ENCODE measurements at regions not wholly inside any gene's neighbourhood (a gene's known extent, or its start where the extent isn't known, plus 50 kb on each side); places are given as distances from the start of the nearest gene placed in this dataset.
"Not testable (repeated sequence)": the region's sequence is repeated elsewhere in the genome, so short reads cannot be mapped to it uniquely, and the experiment has no call there.

GRCh38 chr11:49670705-49671104 is 281.5 kb upstream of the OR4C13 start:
- H3K36me3 Mint-ChIP-seq (ENCODE audit: low read depth); H3K27me3 Mint-ChIP-seq (ENCODE audit: low read depth); H3K27ac Mint-ChIP-seq; DNase-seq; CTCF ChIA-PET; H3K9me3 Mint-ChIP-seq; intact Hi-C loops (cut with micrococcal nuclease); H3K4me1 Mint-ChIP-seq (ENCODE audit: low read depth); H3K4me3 Mint-ChIP-seq: not testable (repeated sequence)

GRCh38 chr11:49702121-49702520 is 250.1 kb upstream of the OR4C13 start:
- H3K9me3 Mint-ChIP-seq; H3K4me1 Mint-ChIP-seq (ENCODE audit: low read depth); H3K4me3 Mint-ChIP-seq; H3K36me3 Mint-ChIP-seq (ENCODE audit: low read depth); intact Hi-C loops (cut with micrococcal nuclease); CTCF ChIA-PET; DNase-seq; H3K27ac Mint-ChIP-seq; H3K27me3 Mint-ChIP-seq (ENCODE audit: low read depth): not testable (repeated sequence)

- CTCF ChIA-PET, H3K9me3 Mint-ChIP-seq: not testable (repeated sequence)
Observed at GRCh38 chr11:49750447-49750846, 201.7 kb upstream of the OR4C13 start.

GRCh38 chr11:49750960-49751359 is 201.2 kb upstream of the OR4C13 start:
- intact Hi-C loops (cut with micrococcal nuclease); CTCF ChIA-PET: not testable (repeated sequence)

More at GRCh38 chr11:49750447-49750846, 201.7 kb upstream of the OR4C13 start:
- H3K27ac Mint-ChIP-seq; H3K4me3 Mint-ChIP-seq; H3K4me1 Mint-ChIP-seq (ENCODE audit: low read depth); H3K27me3 Mint-ChIP-seq (ENCODE audit: low read depth); DNase-seq; H3K36me3 Mint-ChIP-seq (ENCODE audit: low read depth); intact Hi-C loops (cut with micrococcal nuclease): not testable (repeated sequence)

GRCh38 chr11:49780791-49781190 is 171.4 kb upstream of the OR4C13 start:
- H3K27ac Mint-ChIP-seq; H3K27me3 Mint-ChIP-seq (ENCODE audit: low read depth); H3K36me3 Mint-ChIP-seq (ENCODE audit: low read depth); CTCF ChIA-PET; DNase-seq; intact Hi-C loops (cut with micrococcal nuclease); H3K4me3 Mint-ChIP-seq; H3K4me1 Mint-ChIP-seq (ENCODE audit: low read depth); H3K9me3 Mint-ChIP-seq: not testable (repeated sequence)

More at GRCh38 chr11:49750960-49751359, 201.2 kb upstream of the OR4C13 start:
- not testable (repeated sequence) for H3K4me3 Mint-ChIP-seq; H3K27ac Mint-ChIP-seq; H3K4me1 Mint-ChIP-seq (ENCODE audit: low read depth); DNase-seq; H3K9me3 Mint-ChIP-seq; H3K36me3 Mint-ChIP-seq (ENCODE audit: low read depth); H3K27me3 Mint-ChIP-seq (ENCODE audit: low read depth)

GRCh38 chr11:49782000-49782399 is 170.2 kb upstream of the OR4C13 start:
- H3K9me3 Mint-ChIP-seq; H3K4me3 Mint-ChIP-seq; H3K4me1 Mint-ChIP-seq (ENCODE audit: low read depth); CTCF ChIA-PET; H3K36me3 Mint-ChIP-seq (ENCODE audit: low read depth); DNase-seq; intact Hi-C loops (cut with micrococcal nuclease); H3K27me3 Mint-ChIP-seq (ENCODE audit: low read depth); H3K27ac Mint-ChIP-seq: not testable (repeated sequence)

GRCh38 chr11:49783841-49784240 is 168.3 kb upstream of the OR4C13 start:
- DNase-seq; intact Hi-C loops (cut with micrococcal nuclease); H3K27ac Mint-ChIP-seq; H3K36me3 Mint-ChIP-seq (ENCODE audit: low read depth); H3K4me1 Mint-ChIP-seq (ENCODE audit: low read depth); H3K9me3 Mint-ChIP-seq; CTCF ChIA-PET; H3K27me3 Mint-ChIP-seq (ENCODE audit: low read depth); H3K4me3 Mint-ChIP-seq: not testable (repeated sequence)

GRCh38 chr11:49789787-49790186 is 162.4 kb upstream of the OR4C13 start:
- H3K36me3 Mint-ChIP-seq (ENCODE audit: low read depth); intact Hi-C loops (cut with micrococcal nuclease); CTCF ChIA-PET; H3K27ac Mint-ChIP-seq; DNase-seq; H3K4me3 Mint-ChIP-seq; H3K27me3 Mint-ChIP-seq (ENCODE audit: low read depth); H3K4me1 Mint-ChIP-seq (ENCODE audit: low read depth): not testable (repeated sequence)
- H3K9me3 Mint-ChIP-seq = peaks cover 11% of the 10 kb centered on the region

- H3K27ac Mint-ChIP-seq; H3K4me1 Mint-ChIP-seq (ENCODE audit: low read depth); CTCF ChIA-PET; H3K4me3 Mint-ChIP-seq; DNase-seq; H3K36me3 Mint-ChIP-seq (ENCODE audit: low read depth); intact Hi-C loops (cut with micrococcal nuclease); H3K27me3 Mint-ChIP-seq (ENCODE audit: low read depth); H3K9me3 Mint-ChIP-seq: not testable (repeated sequence)
Observed at GRCh38 chr11:49798206-49798837, 153.9 kb upstream of the OR4C13 start.

GRCh38 chr11:49817705-49818430 is 134.3 kb upstream of the OR4C13 start:
- H3K4me1 Mint-ChIP-seq (ENCODE audit: low read depth); H3K4me3 Mint-ChIP-seq; intact Hi-C loops (cut with micrococcal nuclease); H3K27me3 Mint-ChIP-seq (ENCODE audit: low read depth); H3K36me3 Mint-ChIP-seq (ENCODE audit: low read depth); DNase-seq; H3K27ac Mint-ChIP-seq; H3K9me3 Mint-ChIP-seq; CTCF ChIA-PET: not testable (repeated sequence)

GRCh38 chr11:49823188-49823587 is 129.0 kb upstream of the OR4C13 start:
- H3K4me1 Mint-ChIP-seq (ENCODE audit: low read depth); H3K4me3 Mint-ChIP-seq; intact Hi-C loops (cut with micrococcal nuclease); H3K27me3 Mint-ChIP-seq (ENCODE audit: low read depth); H3K36me3 Mint-ChIP-seq (ENCODE audit: low read depth); CTCF ChIA-PET; H3K27ac Mint-ChIP-seq; DNase-seq; H3K9me3 Mint-ChIP-seq: not testable (repeated sequence)

- H3K36me3 Mint-ChIP-seq (ENCODE audit: low read depth); H3K4me1 Mint-ChIP-seq (ENCODE audit: low read depth); intact Hi-C loops (cut with micrococcal nuclease); H3K27ac Mint-ChIP-seq; DNase-seq; CTCF ChIA-PET; H3K9me3 Mint-ChIP-seq; H3K4me3 Mint-ChIP-seq; H3K27me3 Mint-ChIP-seq (ENCODE audit: low read depth): not testable (repeated sequence)
Observed at GRCh38 chr11:49850541-49850940, 101.7 kb upstream of the OR4C13 start.

GRCh38 chr11:49851511-49851910 is 100.7 kb upstream of the OR4C13 start:
- intact Hi-C loops (cut with micrococcal nuclease) = no loop called here
- no peaks in the 10 kb centered on the region for H3K4me1 Mint-ChIP-seq (ENCODE audit: low read depth)

More at GRCh38 chr11:49851511-49851910, 100.7 kb upstream of the OR4C13 start:
- Mint-ChIP-seq H3K36me3 (ENCODE audit: low read depth) (no peaks in the 10 kb centered on the region), H3K27me3 (ENCODE audit: low read depth) (no peaks in the 10 kb centered on the region), H3K9me3 (no peaks in the 10 kb centered on the region), H3K4me3 (no peak overlapping the region), H3K27ac (no peak overlapping the region)
- no peak for DNase-seq
- CTCF ChIA-PET = no interaction called here
